H9 (cell line): ENCODE measurements at regions not wholly inside any gene's neighbourhood (a gene's known extent, or its start where the extent isn't known, plus 50 kb on each side); places are given as distances from the start of the nearest gene placed in this dataset.

Source experiments
- DNase-seq: peaks from one replicate; pipeline ENCODE4 v3.0.0-alpha.2; 2017
- H2AFZ ChIP-seq: one replicate; pipeline ENCODE4 v1.6.1; 2013; ENCODE audit warnings: mild to moderate bottlenecking, low read length, control low read depth, moderate library complexity
- H2AK5ac ChIP-seq: 2 replicates; pipeline ENCODE4 v1.6.1; 2013; ENCODE audit warnings: low read length, control low read depth, mixed read lengths; ENCODE audit not compliant: insufficient read length
- H2BK120ac ChIP-seq: one replicate; pipeline ENCODE4 v1.6.1; 2013; ENCODE audit warnings: low read depth, mild to moderate bottlenecking, low read length, control low read depth, inconsistent platforms; ENCODE audit not compliant: poor library complexity, severe bottlenecking
- H2BK12ac ChIP-seq: 2 replicates; pipeline ENCODE4 v1.6.1; 2013; ENCODE audit warnings: low read length, control low read depth, mixed read lengths, low read depth; ENCODE audit not compliant: insufficient read length
- H2BK15ac ChIP-seq: 2 replicates; pipeline ENCODE4 v1.6.1; 2013; ENCODE audit warnings: low read depth, low read length, control low read depth
- H2BK20ac ChIP-seq: one replicate; pipeline ENCODE4 v1.6.1; 2013; ENCODE audit warnings: low read depth, mild to moderate bottlenecking, low read length, control low read depth, inconsistent platforms; ENCODE audit not compliant: poor library complexity, severe bottlenecking
- H2BK5ac ChIP-seq: 2 replicates; pipeline ENCODE4 v1.6.1; 2013; ENCODE audit warnings: low read length, control low read depth, mixed read lengths; ENCODE audit not compliant: insufficient read length
- H3K14ac ChIP-seq: 2 replicates; pipeline ENCODE4 v1.6.1; 2013; ENCODE audit warnings: low read length, control low read depth; ENCODE audit not compliant: insufficient read depth
- H3K18ac ChIP-seq: 2 replicates; pipeline ENCODE4 v1.6.1; 2013; ENCODE audit warnings: low read depth, mild to moderate bottlenecking, mixed read lengths, low read length, control low read depth; ENCODE audit not compliant: insufficient read length
- H3K23ac ChIP-seq: 2 replicates; pipeline ENCODE4 v1.6.1; 2013; ENCODE audit warnings: low read length, control low read depth, mixed read lengths, low read depth; ENCODE audit not compliant: insufficient read length
- H3K23me2 ChIP-seq: 2 replicates; pipeline ENCODE4 v1.6.1; 2013; ENCODE audit warnings: low read depth, mild to moderate bottlenecking, mixed read lengths, low read length, control low read depth; ENCODE audit not compliant: insufficient read length, poor library complexity, severe bottlenecking
- H3K27ac ChIP-seq: 2 replicates; pipeline ENCODE4 v1.5.1; 2013; ENCODE audit warnings: low read length, control low read depth, mixed read lengths, low read depth; ENCODE audit not compliant: insufficient read length
- H3K27me3 ChIP-seq: 2 replicates; pipeline ENCODE4 v1.6.1; 2013; ENCODE audit warnings: low read length, control low read depth, inconsistent platforms; ENCODE audit not compliant: insufficient read depth
- H3K4ac ChIP-seq: 2 replicates; pipeline ENCODE4 v1.6.1; 2013; ENCODE audit warnings: low read depth, mild to moderate bottlenecking, control low read depth, inconsistent platforms, low read length, moderate library complexity
- H3K4me1 ChIP-seq: 2 replicates; pipeline ENCODE4 v1.6.1; 2013; ENCODE audit warnings: low read length, control low read depth, inconsistent platforms; ENCODE audit not compliant: insufficient read depth
- H3K4me2 ChIP-seq: 2 replicates; pipeline ENCODE4 v1.6.1; 2013; ENCODE audit warnings: low read length, control low read depth, mixed read lengths; ENCODE audit not compliant: insufficient read length, insufficient read depth
- H3K56ac ChIP-seq: 2 replicates; pipeline ENCODE4 v1.6.1; 2013; ENCODE audit warnings: low read depth, mild to moderate bottlenecking, mixed read lengths, low read length, control low read depth; ENCODE audit not compliant: insufficient read length
- H3K79me1 ChIP-seq: 2 replicates; pipeline ENCODE4 v1.6.1; 2013; ENCODE audit warnings: low read depth, mild to moderate bottlenecking, moderate library complexity, low read length, control low read depth, inconsistent platforms; ENCODE audit not compliant: insufficient read depth, poor library complexity, severe bottlenecking
- H3K79me2 ChIP-seq: 2 replicates; pipeline ENCODE4 v1.6.1; 2013; ENCODE audit warnings: low read length, control low read depth, inconsistent platforms; ENCODE audit not compliant: insufficient read depth
- H3K9ac ChIP-seq: 2 replicates; pipeline ENCODE4 v1.6.1; 2013; ENCODE audit warnings: low read length, control low read depth, mixed read lengths; ENCODE audit not compliant: insufficient read length; ENCODE audit errors: extremely low read depth
- H3K9me3 ChIP-seq: one replicate; pipeline ENCODE4 v1.6.1; 2013; ENCODE audit warnings: low read depth, low read length, inconsistent platforms; ENCODE audit not compliant: control insufficient read depth
- H3T11ph ChIP-seq: one replicate; pipeline ENCODE4 v1.6.1; 2013; ENCODE audit warnings: mild to moderate bottlenecking, low read length, control low read depth, inconsistent platforms
- H4K20me1 ChIP-seq: one replicate; pipeline ENCODE4 v1.6.1; 2013; ENCODE audit not compliant: control insufficient read depth, insufficient read length, insufficient read depth
- H4K5ac ChIP-seq: 2 replicates; pipeline ENCODE4 v1.6.1; 2013; ENCODE audit warnings: low read depth, mild to moderate bottlenecking, mixed read lengths, low read length, control low read depth; ENCODE audit not compliant: insufficient read length
- H4K8ac ChIP-seq: replicated peaks from 2 replicates; pipeline ENCODE4 v1.6.1; 2013; ENCODE audit warnings: low read length, control low read depth, mixed read lengths, low read depth; ENCODE audit not compliant: insufficient read length
- H4K91ac ChIP-seq: 2 replicates; pipeline ENCODE4 v1.6.1; 2013; ENCODE audit warnings: low read depth, mild to moderate bottlenecking, moderate library complexity, mixed read lengths, low read length, control low read depth; ENCODE audit not compliant: insufficient read length
- H3K27ac Mint-ChIP-seq, 3 experiments: 2 replicates in 2 of 3; 3 replicates in 1 of 3; pipeline ENCODE4 v1.8.0; 2020 to 2021; ENCODE audit warnings: mixed read lengths in 3 of 3, mild to moderate bottlenecking in 1 of 3, moderate library complexity in 1 of 3
- H3K27me3 Mint-ChIP-seq: 2 replicates; pipeline ENCODE4 v1.8.0; 2021; ENCODE audit warnings: low read depth, mild to moderate bottlenecking, moderate library complexity, mixed read lengths
- H3K36me3 Mint-ChIP-seq, 3 experiments: 2 replicates in 2 of 3; 3 replicates in 1 of 3; pipeline ENCODE4 v1.8.0; 2020 to 2021; ENCODE audit warnings: low read depth in 3 of 3, mixed read lengths in 3 of 3; ENCODE audit not compliant: insufficient read depth in 1 of 3
- H3K4me1 Mint-ChIP-seq, 2 experiments: 2 replicates each; pipeline ENCODE4 v1.8.0; 2020; ENCODE audit warnings: mixed read lengths in 2 of 2
- H3K4me3 Mint-ChIP-seq, 2 experiments: 2 replicates in 1 of 2; 3 replicates in 1 of 2; pipeline ENCODE4 v1.8.0; 2020 to 2021; ENCODE audit warnings: mild to moderate bottlenecking in 2 of 2, mixed read lengths in 2 of 2, moderate library complexity in 1 of 2
- H3K9me3 Mint-ChIP-seq, 2 experiments: 2 replicates in 1 of 2; 3 replicates in 1 of 2; pipeline ENCODE4 v1.8.0; 2020; ENCODE audit warnings: mild to moderate bottlenecking in 2 of 2, mixed read lengths in 2 of 2, moderate library complexity in 1 of 2
- CTCF ChIP-seq: fragments of 200-600 bp; sonication (generic); conservative IDR thresholded peaks from 3 replicates; pipeline ENCODE4 v1.8.0; 2021; ENCODE audit warnings: antibody characterized with exemption, mild to moderate bottlenecking
- WGBS: extraction: QIAGEN DNeasy Blood & Tissue Kit; methylation state at CpG from one replicate; pipeline ENCODE4 v1.1.7; 2013; ENCODE audit warnings: missing lambda C conversion rate, low lambda C conversion rate, mixed read lengths; ENCODE audit not compliant: insufficient read length; ENCODE audit errors: extremely low coverage; 5-methylcytosine and 5-hydroxymethylcytosine counted together

GRCh38 chr1:82226186-82226505 is 425.4 kb downstream of the ADGRL2 start:
- Histone ChIP-seq H2AFZ (no peak overlapping the region), H2BK15ac (no peak overlapping the region), H3K4me1 (no peaks in the 10 kb centered on the region), H2BK5ac (no peak overlapping the region), H3K9ac (no peak overlapping the region), H4K91ac (no peak overlapping the region), H3T11ph (no peak overlapping the region), H3K27me3 (no peaks in the 10 kb centered on the region), H3K27ac (no peak overlapping the region), H3K79me1 (no peaks in the 10 kb centered on the region), H3K23ac (no peak overlapping the region), H3K4me2 (no peak overlapping the region), H3K23me2 (no peaks in the 10 kb centered on the region), H3K56ac (no peak overlapping the region), H4K5ac (no peak overlapping the region), H3K14ac (no peak overlapping the region), H3K9me3 (no peaks in the 10 kb centered on the region), H2AK5ac (no peak overlapping the region), H3K18ac (no peak overlapping the region), H4K20me1 (no peaks in the 10 kb centered on the region), H2BK20ac (no peak overlapping the region), H2BK120ac (no peak overlapping the region), H2BK12ac (no peak overlapping the region), H3K4ac (no peak overlapping the region), H3K79me2 (no peaks in the 10 kb centered on the region), H4K8ac (no peak overlapping the region)
- no peak for TF ChIP-seq CTCF
- H3K9me3 Mint-ChIP-seq = no peaks in the 10 kb centered on the region
- no CpG with 5 or more reads among the region's 1 CpG for WGBS
- H3K4me1 Mint-ChIP-seq = peaks cover 0 to 2% of the 10 kb centered on the region in 2 experiments; a peak in 2 of 4 replicates
- no peaks in the 10 kb centered on the region for H3K36me3 Mint-ChIP-seq
- no peak overlapping the region for H3K4me3 Mint-ChIP-seq
- H3K27ac Mint-ChIP-seq = 0 out of 7 replicates have a peak overlapping the region, but pooled peaks of 1 of the 3 experiments have one; percentile 1
- DNase-seq = no peak
- no peaks in the 10 kb centered on the region; the same call in 1 of the 2 replicates for H3K27me3 Mint-ChIP-seq
